ENCODE measurements at regions not wholly inside any gene's neighbourhood (a gene's known extent, or its start where the extent isn't known, plus 50 kb on each side); places are given as distances from the start of the nearest gene placed in this dataset.

- TF ChIP-seq CTCF (IDR thresholded peaks at IDR 0.05; ENCODE audit: insufficient read depth, low read length, poor library complexity, severe bottlenecking) (no peak), EZH2phosphoT487 (conservative IDR thresholded peaks at IDR 0.05; ENCODE audit: low read length) (no peak)
These were observed 2075.3 kb downstream of the PCDH9 start for GRCh38 chr13:65154661-65155447.

All from SU-DHL-6 (cell line).